ENCODE measurements at regions not wholly inside any gene's neighbourhood (a gene's known extent, or its start where the extent isn't known, plus 50 kb on each side); places are given as distances from the start of the nearest gene placed in this dataset.
"Not testable (repeated sequence)": the region's sequence is repeated elsewhere in the genome, so short reads cannot be mapped to it uniquely, and the experiment has no call there.

DNA sequence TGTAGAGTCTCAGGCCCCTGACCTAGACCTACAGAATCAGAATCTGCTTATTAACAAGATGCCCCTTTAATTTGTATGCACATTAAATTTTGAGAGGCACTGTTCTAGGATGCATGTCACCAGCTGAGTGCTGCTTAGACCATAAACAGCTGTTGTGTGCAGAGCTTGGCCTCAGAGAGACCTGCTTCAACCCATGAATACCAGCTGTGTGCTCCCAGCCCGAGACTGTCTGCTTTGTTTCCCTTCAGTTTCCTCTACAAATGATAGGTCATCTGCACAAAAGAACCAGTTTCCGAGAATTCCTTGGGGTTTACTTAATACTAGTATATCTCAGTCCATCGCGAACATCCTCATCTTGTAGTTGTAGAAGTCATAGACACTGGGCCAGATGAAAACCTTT, 158.5 kb upstream of the PFN2 start:
- peak; percentile 62 for DNase-seq (ENCODE audit: low spot score)

DNA sequence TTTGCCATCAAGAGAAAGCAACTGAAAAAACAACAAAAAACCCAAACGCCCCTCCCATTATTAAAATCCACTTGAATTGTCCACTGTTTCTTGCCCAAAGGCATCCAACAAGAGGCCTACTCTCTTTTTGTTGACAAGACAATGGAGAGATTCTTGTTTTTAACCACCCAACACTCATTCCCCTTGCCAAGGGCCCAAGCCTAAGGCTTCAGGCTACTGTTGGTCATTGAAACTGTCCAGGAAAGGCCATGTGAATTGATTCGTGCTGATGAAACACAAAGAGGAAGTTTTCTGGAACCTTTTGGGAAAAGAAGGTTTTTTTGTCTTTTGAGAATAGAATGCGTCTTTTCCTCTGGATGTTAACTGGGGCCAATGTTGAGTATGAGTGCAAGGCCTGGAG, 157.4 kb upstream of the PFN2 start:
- DNase-seq (ENCODE audit: low spot score) = peak; percentile 45

DNA sequence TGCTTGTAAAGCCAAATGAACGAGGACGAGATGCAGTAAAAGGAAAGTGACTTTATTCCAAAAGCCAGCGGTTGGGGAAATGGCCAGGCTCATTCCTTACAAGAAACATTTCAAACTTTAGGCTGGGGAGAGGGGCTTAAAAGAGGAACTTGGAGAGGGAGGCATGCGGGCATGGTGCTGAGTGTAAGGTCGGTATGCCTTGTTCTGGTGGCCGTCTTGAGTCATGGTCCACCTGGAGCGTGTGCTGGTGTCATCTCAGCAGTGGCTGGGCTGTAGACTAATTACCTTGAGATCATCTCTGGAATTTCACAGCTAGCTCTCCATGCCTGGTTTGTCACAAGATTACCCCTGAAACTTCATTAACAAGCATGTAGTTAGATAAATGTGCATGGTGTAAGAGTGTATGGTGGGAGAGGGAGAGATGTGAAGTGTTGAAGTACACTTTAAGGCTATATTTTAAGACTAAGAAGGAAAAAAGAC, 156.4 kb upstream of the PFN2 start:
- DNase-seq (ENCODE audit: low spot score) = no peak

- DNase-seq (ENCODE audit: low spot score) = no peak
Measured at GRCh38 chr3:150124142-150124541, 153.4 kb upstream of the PFN2 start.

- DNase-seq (ENCODE audit: low spot score) = not testable (repeated sequence)
Measured at GRCh38 chr3:150123249-150123648, 152.6 kb upstream of the PFN2 start.

DNA sequence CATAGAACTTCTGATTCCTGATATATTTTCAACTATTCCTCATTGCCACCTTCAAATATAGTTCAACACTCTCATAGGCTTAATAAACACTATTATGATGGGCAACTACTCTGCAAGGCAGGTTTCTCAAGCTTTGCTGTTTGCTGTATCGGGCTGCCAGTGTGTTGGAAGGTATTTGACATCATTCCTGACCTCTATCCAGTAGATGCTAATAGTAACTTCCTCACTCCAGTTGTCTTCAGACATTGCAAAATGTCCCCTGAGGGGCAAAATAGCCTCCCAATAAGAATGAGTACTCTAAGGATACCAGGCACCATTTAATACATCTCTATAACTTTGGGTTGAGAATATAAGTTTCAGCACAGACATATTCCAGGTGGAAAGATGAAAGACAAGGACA, 147.5 kb upstream of the PFN2 start:
- no peak for DNase-seq (ENCODE audit: low spot score)

DNA sequence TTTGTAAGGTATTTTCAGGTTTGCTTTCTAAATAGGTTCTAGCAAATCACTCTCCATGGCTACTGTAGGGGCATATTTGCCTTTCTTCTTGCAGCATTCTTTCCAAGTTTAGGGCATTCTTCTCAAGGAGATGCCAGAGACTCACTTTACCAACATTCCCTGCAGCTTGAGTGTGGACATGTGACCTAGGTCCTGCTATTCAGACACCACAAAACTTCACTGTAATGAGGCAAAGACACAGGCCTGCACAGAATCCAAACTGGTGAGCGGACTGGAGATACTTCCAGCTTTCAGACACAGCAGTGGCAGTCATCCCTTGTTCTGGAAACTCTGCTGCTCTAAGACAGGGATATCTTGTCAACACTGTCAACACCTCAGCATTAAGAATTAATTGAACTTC, 146.4 kb upstream of the PFN2 start:
- no peak for DNase-seq (ENCODE audit: low spot score)

GRCh38 chr3:150116196-150116595, 145.5 kb upstream of the PFN2 start:
- DNase-seq (ENCODE audit: low spot score) = no peak

- peak; percentile 51 for DNase-seq (ENCODE audit: low spot score)
Measured at GRCh38 chr3:150114873-150115540, 144.3 kb upstream of the PFN2 start.

GRCh38 chr3:150114273-150114672, 143.6 kb upstream of the PFN2 start:
- no peak for DNase-seq (ENCODE audit: low spot score)

- DNase-seq (ENCODE audit: low spot score) = no peak
Measured at GRCh38 chr3:150110097-150110496, 139.4 kb upstream of the PFN2 start.

DNA sequence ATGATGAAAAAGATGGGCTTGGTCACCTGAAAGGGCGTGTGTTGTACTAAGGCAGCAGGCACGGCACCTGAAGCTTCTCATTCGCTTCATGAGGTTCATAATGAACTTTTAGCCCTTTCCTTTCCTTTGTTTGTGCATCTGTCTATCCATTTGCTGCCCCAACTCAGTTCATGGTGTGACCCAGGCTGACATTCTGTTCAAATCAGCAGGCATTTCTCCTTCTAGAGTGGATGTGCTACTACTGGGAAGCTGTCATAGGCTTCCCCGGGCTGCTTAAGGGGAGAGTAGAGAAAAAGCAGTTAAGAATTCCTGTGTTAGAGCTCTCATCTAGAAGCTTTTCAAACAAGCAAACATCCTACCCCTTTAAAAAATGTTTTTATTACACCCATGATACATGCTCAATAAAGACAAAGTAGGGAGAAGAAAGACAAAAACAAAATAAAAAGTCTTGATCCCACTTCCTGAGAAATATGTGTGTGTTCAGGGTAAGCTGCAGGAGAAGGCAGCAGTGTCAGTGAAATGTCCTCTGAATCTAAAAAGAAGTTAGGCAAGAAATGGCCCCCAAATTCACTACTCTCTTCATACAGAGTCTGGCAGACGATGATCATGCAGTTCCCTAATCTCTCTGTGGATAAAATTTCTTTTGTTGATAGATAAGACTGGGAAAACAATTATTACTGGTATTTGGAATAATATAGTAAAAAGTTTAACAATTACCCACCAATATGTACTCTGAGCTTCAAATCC, 136.9 kb upstream of the PFN2 start:
- no peak for DNase-seq (ENCODE audit: low spot score)

DNA sequence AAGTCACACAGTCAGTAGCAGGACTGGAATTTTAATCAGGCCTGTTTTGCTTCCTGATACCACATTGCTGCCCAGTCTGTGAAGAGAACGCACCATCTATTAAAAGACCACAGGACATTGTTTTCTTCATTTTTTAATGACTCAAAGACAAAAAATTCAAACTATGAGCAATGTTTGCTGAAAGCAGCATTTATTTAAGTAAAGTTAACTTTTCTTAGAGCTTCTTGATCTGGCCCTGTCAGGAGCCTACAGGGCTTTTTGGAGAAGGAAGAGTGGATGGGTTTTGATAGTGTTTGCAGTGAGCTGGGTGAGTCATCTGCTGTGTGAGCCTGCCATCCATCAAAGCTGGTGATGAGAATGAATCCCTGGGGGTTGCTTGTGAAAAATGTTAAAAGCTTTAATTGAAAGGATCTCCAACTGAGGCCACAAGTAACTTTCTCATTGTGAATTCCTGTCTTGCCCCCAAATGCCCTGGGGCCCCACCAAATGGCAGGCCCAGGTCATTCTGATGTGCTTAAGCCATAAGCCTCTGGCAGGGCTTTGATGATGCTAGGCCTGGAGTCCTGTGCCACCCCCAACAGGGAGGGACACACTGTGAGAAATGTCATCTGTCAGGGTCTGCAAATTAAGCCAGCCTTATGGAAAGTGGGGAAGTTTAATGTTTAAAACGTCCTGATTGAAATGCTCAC, 136.2 kb upstream of the PFN2 start:
- peak; percentile 98 for DNase-seq (ENCODE audit: low spot score)

GRCh38 chr3:150105886-150106612, 135.4 kb upstream of the PFN2 start:
- DNase-seq (ENCODE audit: low spot score) = peak; percentile 88

GRCh38 chr3:150105025-150105424, 134.3 kb upstream of the PFN2 start:
- DNase-seq (ENCODE audit: low spot score) = no peak

DNA sequence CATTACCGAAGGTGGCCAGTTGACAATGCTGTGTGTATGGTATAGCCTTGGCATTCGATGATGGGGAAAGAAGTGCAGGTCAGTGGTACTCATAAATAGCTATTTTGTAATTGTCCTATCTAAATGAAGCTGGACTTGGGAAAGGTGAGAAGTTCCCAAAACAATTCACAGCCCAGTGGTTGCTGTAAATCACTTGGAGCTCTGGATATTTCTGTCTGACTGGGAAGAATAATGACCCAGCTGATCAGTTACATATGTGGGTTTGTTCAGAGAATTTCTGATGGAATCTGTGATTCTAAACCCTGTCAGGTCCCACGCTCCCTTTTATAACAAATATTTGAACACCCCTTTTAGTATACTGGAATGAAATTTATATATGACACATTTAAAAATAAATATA, 133.9 kb upstream of the PFN2 start:
- no peak for DNase-seq (ENCODE audit: low spot score)

DNA sequence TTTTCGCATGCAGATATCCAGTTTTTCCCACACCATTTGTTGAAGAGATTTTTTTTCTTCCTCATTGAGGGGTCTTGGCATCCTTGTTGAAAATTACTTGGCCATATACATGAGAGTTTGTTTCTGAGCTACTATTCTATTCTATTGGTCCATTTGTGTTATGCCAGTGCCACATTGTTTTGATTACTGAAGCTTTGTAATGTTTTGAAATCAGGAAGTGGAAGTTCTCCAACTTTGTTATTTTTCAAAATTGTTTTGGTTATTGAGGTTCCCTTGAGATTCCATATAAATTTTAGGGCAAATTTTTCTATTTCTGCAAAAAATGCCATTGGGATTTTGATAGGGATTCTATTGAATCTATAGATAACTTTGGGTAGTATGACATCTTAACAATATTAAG, 130.3 kb upstream of the PFN2 start:
- DNase-seq (ENCODE audit: low spot score) = no peak

- DNase-seq (ENCODE audit: low spot score) = no peak
Measured at GRCh38 chr3:150098621-150099020, 127.9 kb upstream of the PFN2 start.

DNA sequence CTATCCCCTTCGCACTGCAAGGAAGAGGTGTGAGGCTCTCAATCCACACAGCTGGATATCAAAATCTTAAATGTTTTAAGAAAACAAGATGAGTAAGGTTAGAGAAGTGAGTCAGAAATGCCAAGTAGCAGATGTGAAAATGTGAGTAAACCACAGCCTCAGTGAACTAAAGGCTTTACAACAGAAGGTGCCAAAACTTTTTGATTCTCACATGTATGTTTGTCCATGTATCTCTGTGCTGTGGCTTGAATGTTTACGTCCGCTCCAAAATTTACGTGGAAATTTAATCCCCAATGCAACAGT, 126.8 kb upstream of the PFN2 start:
- no peak for DNase-seq (ENCODE audit: low spot score)

DNA sequence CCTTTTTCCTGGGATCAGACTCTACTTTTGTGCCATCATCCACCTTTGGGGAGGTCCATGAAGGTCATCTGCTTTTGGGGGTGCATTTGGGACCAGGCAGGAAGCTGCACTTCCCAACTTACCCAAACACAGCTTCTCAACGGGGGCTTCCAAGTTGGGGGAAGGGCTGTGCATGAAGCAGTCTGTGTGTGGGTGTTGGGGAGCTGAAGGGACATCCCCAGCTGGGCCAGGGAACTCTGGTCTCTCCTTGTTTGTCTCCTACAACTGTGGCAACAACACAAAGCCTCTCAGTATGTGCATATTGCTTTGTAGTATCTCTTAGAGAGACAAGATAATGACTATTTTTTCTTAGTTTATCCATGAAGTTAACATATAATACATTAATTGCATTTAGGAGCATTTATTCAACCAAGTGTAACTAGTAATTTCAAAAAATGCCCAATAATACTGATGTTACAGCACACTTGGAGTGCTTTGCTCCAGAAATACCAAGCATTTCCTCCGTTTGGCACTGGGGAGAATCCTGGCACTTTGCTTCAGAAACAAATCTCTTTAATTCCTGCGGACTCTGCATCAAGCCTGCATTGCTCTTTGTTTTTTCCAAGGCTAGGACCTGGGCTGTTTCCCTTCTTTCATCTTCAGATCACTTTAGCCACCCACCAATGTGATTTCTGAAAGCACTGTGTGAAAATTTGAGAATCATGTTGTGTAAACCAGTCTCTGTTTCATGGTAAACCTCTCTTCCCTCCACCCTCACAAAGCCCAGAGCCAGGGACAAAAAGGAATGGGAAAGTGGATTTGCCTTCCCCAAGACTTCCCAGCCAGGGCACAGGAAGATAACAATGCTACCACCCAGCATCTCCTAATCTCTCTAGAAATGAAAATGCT, 126.2 kb upstream of the PFN2 start:
- no peak for DNase-seq (ENCODE audit: low spot score)

- no peak for DNase-seq (ENCODE audit: low spot score)
Measured at GRCh38 chr3:150094150-150094933, 123.6 kb upstream of the PFN2 start.
